ENCODE measurements at regions not wholly inside any gene's neighbourhood (a gene's known extent, or its start where the extent isn't known, plus 50 kb on each side); places are given as distances from the start of the nearest gene placed in this dataset.
"Not testable (repeated sequence)": the region's sequence is repeated elsewhere in the genome, so short reads cannot be mapped to it uniquely, and the experiment has no call there.

DNA sequence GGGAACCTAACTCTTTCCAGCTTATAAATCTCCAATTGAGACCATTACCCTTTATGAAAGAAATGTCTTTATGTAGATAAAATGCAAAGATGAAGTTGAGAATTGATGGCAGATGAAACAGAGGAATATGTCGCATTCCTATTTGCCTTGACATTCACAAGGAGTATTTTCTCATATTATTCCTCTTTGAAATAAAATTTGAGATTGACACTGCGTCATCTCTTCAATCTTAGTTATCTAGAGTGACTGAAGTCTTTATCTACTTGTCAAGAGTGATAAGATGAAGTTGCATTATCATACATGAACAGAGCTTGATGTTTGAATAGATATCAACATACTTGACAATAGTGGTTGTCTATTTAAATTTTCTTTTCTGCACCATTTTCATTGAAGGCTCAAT is 574.4 kb upstream of the SOX9 start:
- no peak for DNase-seq
- intact Hi-C loops (cut with DNase I), result no loop called here

DNA sequence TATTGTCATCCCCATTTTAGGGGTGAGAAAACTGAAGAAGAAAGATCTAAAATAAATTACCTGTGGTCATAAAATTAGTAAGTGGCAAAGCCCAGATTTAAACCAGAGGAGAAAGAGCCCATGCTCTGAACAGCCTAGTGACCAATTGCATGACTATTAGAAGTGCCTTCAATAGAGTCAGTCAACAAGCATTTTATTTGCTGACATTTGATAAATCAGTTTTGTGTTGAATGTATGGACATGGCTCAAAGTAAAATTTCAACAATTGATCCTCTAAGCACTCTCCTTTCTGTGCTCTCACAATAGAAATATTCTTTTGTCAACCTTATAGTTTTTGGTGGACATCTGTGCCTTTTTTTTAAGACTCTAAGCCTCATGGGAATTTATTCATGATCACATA is 572.9 kb upstream of the SOX9 start:
- no peak for DNase-seq
- intact Hi-C loops (cut with DNase I), result no loop called here

DNA sequence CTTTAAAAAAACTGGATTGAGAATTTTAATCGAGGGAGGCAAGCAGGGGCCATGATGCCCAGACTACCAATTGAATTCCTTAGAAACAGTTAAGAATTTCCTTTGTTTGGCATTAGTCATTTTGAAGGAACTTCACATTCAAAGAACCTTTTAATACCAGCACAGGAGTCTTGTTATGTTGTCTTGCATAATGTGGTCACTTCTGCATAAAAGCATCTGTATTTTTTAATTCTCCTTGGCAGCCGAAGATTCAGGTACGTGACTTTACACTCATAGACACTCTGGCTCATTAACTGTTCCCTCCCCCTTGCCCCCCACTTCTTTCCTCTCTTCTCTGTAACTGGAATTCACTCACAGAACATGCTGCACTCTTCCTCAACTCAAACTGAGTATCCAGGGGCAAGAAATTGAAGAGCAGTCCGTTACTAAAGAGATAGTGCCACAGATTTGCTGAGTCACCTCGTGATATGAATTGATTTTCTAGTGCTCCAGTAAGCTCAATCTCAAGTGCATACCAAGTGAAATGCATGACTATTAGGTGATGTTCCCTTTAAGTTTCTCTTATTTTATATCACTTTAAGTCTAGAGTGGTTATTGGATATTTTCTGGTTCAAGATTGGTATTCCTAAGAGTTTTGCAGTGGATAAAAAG is 572.2 kb upstream of the SOX9 start:
- intact Hi-C loops (cut with DNase I), result no loop called here
- DNase-seq, result no peak

DNA sequence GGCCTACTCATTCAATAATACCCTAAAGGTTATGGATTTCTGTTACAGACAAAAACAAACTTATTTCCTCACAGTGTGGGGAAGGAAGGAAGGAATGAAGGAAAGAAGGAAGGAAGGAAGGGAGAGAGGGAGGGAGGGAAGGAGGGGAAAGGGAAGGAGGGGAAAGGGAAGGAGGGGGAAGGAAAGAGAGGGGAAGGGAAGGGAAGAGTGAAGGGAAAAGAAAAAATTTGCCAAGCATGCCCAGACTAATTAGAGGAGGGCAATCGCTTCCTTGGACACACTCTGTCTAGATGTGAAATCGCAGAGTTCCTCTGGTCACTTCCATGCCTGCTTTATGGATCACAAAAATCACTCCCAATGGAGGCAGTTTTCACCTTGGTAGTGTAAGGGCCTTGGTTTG is 570.1 kb upstream of the SOX9 start:
- no peak for DNase-seq
- intact Hi-C loops (cut with DNase I), result no loop called here

DNA sequence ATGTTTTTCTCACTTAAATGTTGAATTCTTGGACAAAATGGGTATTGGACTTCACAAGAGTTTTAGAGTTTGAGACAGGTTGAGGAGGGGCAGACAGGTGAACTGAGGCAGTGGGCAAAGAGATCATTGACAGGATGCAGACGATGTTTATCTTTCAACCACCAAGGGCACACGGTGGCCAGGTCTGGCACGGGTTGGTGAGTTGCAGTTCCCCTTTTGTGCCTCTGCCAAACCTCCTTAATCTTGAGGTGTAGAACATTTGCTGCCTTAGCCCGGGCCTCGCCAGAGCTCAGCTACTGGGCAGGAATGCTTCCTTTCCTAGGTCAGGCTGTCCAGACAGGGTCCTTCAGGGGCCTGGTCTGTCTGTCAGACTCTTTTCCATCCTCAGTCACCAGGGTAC is 567.4 kb upstream of the SOX9 start:
- intact Hi-C loops (cut with DNase I), result no loop called here

DNA sequence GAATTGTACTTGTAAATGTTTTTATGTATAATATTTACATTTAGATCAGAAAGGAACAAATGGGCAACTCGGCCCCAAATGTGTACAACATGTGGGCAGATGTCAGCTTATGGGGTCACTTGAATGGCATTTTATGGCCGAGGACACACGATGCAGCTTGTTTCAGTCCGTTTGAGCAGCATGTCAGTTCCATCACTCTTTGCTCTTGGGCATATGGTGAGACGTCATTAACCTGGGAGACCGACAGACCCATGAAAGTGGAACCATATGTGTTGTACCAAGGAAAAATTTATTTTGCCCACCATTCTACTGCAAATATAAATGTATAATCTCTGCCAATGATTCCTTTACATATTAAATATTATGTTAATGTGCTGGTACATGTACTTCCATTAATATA is 561.9 kb upstream of the SOX9 start:
- no peak for DNase-seq
- intact Hi-C loops (cut with DNase I), result no loop called here

More for the DNA sequence above, 567.4 kb upstream of the SOX9 start:
- no peak for DNase-seq

DNA sequence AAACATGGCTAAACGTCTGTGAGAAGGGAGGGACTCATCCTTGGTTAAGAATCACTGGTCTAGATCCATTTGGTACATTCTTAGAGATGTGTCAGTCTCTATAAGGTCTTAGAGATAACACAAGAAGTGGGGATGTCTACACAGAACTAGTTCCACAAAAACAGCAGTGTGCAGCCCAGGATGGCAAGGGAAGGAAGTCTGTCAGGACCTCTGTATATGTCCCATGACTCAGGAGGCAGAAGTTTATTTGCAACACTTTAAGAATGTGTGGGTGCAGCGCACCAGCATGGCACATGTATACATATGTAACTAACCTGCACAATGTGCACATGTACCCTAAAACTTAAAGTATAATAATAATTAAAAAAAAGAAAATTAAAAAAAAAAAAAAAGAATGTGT is 548.5 kb upstream of the SOX9 start:
- DNase-seq, result no peak

DNA sequence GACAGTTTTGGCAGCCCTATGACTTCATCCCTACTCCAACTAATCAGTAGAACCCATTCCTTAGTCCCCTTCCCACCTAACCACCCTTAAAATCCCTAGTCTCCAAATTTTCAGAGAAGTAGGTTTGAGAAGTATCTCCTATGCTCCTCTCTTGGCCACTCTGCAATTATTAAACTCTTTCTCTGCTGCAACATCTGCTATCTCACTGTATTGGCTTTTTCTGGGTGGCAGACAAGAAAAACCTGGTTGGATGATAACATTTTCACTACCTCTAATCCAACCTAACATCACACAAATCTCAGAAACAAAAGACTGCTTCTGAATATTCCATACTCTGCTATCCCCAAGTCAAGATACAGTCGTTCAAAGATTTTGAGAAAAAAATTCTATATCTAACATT is 542.4 kb upstream of the SOX9 start:
- no peak for DNase-seq
- intact Hi-C loops (cut with DNase I), result no loop called here

More for the DNA sequence above, 548.5 kb upstream of the SOX9 start:
- intact Hi-C loops (cut with DNase I), result no loop called here

DNA sequence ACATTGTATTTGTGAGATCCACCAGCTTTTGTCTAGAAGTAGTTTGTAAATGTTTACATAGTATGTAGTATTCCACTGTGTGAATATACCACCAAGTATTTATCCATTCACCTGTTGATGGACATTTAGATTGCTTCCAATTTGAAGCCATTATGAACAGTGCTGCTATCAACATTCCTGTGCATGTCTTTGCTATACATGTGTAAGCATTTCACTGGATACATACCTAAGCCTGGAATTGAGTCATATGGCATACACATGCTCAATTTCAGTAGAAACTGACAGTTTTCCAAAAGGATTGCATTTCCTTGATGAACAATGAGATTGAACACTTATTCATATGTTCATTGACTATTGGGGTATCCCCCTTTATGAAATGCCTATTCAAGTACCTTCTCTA is 540.6 kb upstream of the SOX9 start:
- no peak for DNase-seq
- intact Hi-C loops (cut with DNase I), result no loop called here

DNA sequence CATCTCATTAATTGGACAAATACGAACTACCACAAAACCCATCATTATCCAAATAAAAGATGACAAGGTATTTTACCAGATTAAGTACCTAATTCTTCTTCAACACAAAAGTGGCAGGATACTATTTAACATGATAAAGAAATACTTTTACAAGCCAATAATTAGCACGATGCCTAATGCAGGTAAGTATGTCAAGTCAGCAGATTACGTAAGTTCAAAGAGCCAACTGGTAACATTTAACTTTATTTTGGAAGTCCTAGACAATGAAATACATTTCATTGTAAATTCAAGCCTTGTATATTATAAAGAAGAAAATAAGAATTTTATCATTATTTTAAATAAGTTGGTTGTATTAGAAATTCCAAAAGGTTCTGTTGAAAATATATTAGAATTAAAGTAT is 535.3 kb upstream of the SOX9 start:
- intact Hi-C loops (cut with DNase I), result no loop called here

DNA sequence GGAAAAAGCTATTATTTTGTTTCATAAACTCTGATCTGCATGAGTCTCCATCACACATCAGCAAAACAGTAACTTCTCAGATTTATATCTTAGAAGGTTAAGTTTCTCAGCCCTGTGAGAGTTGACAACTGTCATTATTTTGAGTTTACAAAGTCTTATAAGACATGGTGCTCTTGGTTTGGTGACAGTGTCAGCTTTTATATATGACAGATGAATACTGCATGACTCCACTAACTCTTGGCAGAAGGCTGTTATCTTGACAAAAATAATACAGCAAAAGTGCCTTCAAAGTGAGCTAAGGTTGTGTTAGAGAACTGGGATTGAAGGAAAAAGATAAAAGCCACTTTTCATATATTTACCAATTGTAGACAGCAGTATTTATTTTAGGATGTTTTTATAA is 528.4 kb upstream of the SOX9 start:
- intact Hi-C loops (cut with DNase I), result no loop called here
- no peak for DNase-seq

More for the DNA sequence above, 535.3 kb upstream of the SOX9 start:
- DNase-seq, result no peak

DNA sequence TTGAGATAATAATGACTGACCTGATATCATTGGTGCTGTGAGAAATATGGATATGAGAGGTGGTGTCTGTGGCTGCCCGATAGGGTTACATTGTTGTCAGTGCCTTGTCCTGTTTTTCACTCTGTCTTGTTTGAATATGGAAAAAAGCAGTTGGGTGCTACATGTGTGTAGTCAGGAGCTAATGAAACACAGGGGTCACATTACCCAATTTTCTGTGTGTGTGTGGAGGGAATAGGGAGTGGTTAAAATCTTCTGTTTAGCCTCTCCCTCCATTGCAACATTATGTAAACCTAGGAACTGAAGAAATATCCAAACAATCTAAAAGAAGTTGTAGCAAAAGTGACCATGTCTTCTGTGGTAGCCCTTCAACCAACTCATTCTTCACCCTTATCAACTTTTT is 527.7 kb upstream of the SOX9 start:
- intact Hi-C loops (cut with DNase I), result no loop called here
- no peak for DNase-seq

DNA sequence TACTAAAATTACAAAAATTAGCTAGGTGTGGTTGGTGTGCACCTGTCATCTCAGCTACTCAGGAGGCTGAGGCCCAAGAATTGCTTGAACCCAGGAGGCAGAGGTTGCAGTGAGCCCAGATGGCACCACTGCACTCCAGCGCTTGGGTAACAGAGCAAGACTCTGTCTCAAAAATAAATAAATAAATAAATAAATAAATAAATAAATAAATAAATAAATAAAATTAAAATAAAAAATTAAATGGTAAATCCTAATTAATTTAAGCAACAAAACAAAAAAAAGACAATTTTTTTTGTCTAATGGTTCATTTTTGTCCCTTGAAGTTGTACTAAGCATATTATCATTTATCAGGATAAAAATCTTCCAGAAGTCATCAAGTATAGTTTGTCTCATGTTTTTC is 521.2 kb upstream of the SOX9 start:
- DNase-seq; intact Hi-C loops (cut with DNase I): not testable (repeated sequence)

DNA sequence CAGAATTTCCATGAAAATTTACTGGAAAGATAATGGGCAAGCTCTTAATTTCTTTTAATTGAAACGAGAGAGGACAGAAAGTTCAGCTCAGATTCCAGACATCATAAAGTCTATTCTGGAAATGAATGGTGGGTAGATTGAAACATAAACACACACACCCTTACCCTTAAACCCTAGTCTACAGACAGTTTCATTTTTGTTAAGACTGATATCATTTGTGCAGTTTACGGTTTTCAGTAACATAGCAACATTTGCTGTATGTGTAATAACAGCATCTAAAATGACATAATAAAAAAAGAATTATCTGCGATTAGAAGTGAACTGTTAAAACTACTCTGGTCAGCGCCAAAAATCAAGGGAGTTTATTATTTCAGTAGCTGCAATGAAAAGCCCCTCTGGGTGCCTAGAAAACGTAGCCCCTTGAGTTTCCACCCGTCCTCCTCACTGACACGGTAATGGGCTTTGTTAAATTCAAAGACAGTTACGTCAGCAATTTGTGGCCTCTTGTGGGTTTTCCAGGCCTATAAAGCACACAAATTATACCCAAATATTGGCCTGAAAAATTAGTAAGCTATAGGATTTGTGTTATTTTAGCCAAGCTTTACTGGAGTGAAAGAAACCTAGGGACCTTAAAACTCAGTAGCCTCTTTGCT is 520.6 kb upstream of the SOX9 start:
- no peak for DNase-seq
- intact Hi-C loops (cut with DNase I), result no loop called here

DNA sequence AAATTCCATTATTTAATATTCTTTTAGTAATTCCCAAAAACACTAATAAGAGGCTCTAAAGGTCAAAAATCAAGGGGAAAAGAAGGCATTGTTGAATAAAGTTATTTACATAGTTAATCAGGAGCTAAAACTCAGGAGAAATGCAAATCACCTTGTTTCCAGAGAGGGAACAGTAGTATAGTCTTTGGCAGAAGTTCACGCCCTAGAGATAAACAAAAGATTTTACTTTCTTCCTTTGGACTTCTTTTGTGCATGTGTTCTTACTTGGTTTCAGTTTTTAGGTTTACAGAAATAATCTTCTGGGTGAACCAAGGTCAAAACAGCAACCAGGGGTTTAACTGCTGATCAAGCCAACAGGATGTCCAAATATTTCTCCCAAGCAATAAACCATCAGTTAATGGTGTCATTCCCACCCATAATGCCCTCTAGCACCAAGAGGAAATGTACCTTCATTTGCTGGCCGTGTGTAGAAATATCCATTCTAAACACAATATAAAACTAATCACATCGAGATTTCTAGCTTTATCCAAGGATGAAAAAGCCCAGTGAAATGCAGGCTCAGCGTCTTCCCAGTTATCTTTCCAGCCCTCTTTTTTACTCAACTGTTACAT is 518.8 kb upstream of the SOX9 start:
- intact Hi-C loops (cut with DNase I), result no loop called here

DNA sequence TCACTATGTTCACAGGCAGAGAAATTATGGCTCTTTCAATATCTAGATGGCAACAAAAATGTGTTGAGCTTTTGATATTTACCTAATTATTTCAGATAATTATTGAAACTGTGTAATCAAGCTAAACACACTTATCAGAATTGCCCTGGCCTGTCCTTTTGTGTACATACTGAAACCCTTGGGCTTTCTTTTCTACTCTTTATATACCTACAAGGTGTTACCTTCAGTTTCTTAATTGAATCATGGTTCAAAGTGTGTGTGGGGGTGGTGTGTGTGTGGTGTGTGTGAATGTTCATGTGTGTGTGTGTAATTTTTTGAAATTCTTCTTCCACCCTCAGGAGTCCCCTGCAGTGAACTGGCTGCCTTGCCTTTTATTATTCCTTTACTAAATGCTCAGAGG is 506.8 kb upstream of the SOX9 start:
- DNase-seq, result no peak
- intact Hi-C loops (cut with DNase I), result no loop called here

More for the DNA sequence above, 518.8 kb upstream of the SOX9 start:
- DNase-seq, result no peak

DNA sequence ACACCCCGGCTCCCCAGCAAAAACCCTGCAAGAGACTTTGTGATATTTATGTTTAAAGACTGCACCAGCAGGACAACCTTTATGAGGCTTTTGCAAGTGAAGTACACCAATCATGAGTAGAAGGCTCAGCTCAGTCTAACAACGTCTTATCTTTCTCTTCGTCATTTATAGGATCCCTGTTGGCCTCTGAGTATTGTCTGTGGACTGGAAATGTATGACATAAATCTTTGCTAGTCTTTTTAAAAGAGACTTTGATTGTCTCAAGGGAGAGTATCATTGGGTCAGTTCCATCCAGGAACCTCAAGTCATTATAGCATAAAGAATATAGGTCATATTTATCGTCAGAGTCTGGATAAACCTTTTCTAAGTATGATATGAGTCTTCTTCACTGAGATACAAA is 505.0 kb upstream of the SOX9 start:
- DNase-seq, result no peak
- intact Hi-C loops (cut with DNase I), result no loop called here

DNA sequence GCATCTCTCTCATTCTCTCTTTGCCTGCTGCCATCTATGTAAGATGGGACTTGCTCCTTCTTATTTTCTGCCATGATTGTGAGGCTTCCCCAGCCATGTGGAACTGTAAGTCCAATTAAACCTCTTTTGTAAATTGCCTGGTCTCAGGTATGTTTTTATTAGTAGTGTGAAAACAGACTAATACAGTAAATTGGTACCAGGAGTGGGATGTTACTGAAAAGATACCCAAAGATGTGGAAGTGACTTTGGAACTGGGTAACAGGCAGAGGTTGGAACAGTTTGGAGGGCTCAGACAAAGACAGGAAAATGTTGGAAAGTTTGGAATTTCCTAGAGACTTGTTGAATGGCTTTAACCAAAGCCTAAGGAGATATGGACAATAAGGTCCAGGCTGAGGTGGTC is 503.1 kb upstream of the SOX9 start:
- DNase-seq; intact Hi-C loops (cut with DNase I): not testable (repeated sequence)

DNA sequence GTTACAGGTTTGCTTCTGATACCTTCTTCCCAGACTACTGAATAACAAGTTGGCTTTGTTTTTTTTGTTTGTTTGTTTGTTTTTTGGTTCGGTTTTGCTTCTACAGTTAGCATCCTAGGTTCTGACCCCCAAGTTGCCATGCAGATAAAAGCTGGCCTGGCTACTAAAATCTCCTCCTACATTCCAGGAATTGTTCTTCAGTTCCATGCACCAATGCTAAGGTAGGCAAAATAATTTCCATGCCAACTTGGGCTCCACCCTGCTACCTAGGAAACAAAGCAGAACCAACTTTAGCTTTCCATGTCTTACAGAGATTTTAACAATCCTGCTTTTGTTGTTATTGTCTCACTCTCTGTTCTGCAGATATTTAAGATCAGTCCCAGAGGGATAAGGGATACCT is 495.5 kb upstream of the SOX9 start:
- intact Hi-C loops (cut with DNase I), result no loop called here

DNA sequence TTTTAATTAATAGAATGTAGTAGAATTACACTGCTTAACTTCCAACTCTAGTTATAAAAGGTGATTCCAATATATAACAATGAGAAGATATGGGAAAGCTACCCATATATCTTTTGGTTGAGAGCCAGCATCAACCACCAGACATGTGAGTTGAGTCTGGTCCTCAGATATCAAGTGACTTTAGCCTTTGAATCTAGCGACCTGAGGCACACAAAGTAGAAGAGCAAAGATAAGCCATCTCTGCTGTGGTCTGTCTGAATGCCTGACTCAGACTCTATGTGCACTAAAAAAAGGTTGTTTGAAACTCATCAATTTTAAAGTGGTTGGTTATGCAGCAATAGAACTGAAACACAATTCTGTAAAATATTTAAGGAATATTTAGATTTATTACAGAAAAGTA is 492.5 kb upstream of the SOX9 start:
- intact Hi-C loops (cut with DNase I), result no loop called here
- DNase-seq, result no peak

More for the DNA sequence above, 495.5 kb upstream of the SOX9 start:
- no peak for DNase-seq

DNA sequence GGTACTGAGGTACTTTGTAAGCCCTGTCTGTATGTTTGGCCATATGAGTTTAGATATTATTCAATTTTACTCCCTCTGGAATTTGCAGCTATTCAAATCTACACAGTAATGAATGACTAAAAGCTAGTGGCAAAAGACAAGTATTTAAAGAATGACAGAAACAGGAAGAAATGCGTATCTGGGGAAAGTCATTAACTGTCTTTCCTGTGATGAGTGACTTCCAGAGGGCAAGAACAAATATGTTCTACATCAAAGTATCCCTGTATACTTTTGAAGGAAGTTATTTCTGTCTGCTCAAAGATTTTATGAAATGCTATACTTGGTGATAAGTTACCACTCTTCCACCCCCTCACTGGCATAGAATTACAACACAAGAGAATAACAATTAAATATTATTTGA is 489.3 kb upstream of the SOX9 start:
- intact Hi-C loops (cut with DNase I), result no loop called here
- no peak for DNase-seq
